IMR-90 (cell line): ENCODE measurements at regions not wholly inside any gene's neighbourhood (a gene's known extent, or its start where the extent isn't known, plus 50 kb on each side); places are given as distances from the start of the nearest gene placed in this dataset.

Experiments used
- ATAC-seq: fragments of 200-7000 bp; cut with Tn5 transposase; 2 replicates; pipeline ENCODE4 v1.9.1; 2020; ENCODE audit warnings: low read depth, mild to moderate bottlenecking, moderate library complexity
- BruUV-seq: library from RNA; stranded (reverse); fragments of 400-500 nt; replicated peaks from 2 replicates; lab custom pipeline; 2021; lab: Mats Ljungman, UMichigan
- CTCF ChIA-PET: fragments of 300-600 bp; formaldehyde crosslinking; extraction: SDS; loops from one replicate; lab custom pipeline; 2021; ENCODE audit warnings: antibody characterized with exemption; lab: Yijun Ruan, JAX
- POLR2A ChIA-PET: fragments of 300-600 bp; sonication (Branson Sonifier 250); formaldehyde crosslinking; loops from one replicate; lab custom pipeline; 2022; ENCODE audit warnings: antibody characterized with exemption; ENCODE audit not compliant: unreplicated experiment; lab: Charles Lee
- DNase-seq: peaks from one replicate; pipeline ENCODE4 v3.0.0; 2013
- H2AFZ ChIP-seq: replicated peaks from 2 replicates; pipeline ENCODE3; 2013; ENCODE audit warnings: low read length, mild to moderate bottlenecking; ENCODE audit not compliant: poor library complexity
- H2AK5ac ChIP-seq: 2 replicates; pipeline ENCODE4 v1.6.1; 2013; ENCODE audit warnings: low read depth, low read length, inconsistent platforms
- H2AK9ac ChIP-seq: replicated peaks from 2 replicates; pipeline ENCODE3; 2013; ENCODE audit warnings: mild to moderate bottlenecking, low read depth, low read length, moderate library complexity; ENCODE audit not compliant: poor library complexity
- H2BK120ac ChIP-seq: 2 replicates; pipeline ENCODE4 v1.6.1; 2013; ENCODE audit warnings: low read depth, low read length, inconsistent platforms
- H2BK15ac ChIP-seq: 3 replicates; pipeline ENCODE4 v1.6.1; 2013; ENCODE audit warnings: low read depth, low read length, inconsistent platforms
- H2BK20ac ChIP-seq: 2 replicates; pipeline ENCODE4 v1.6.1; 2013; ENCODE audit warnings: low read depth, mild to moderate bottlenecking, inconsistent platforms, low read length, moderate library complexity
- H2BK5ac ChIP-seq: 2 replicates; pipeline ENCODE4 v1.6.1; 2013; ENCODE audit warnings: mild to moderate bottlenecking, low read depth, low read length, inconsistent platforms; ENCODE audit not compliant: poor library complexity, severe bottlenecking
- H3K14ac ChIP-seq: replicated peaks from 2 replicates; pipeline ENCODE4 v1.6.1; 2013; ENCODE audit warnings: low read depth, low read length, inconsistent platforms
- H3K18ac ChIP-seq: 2 replicates; pipeline ENCODE4 v1.6.1; 2013; ENCODE audit warnings: low read depth, low read length, control low read depth
- H3K23ac ChIP-seq: 2 replicates; pipeline ENCODE4 v1.6.1; 2013; ENCODE audit warnings: low read depth, low read length, inconsistent platforms
- H3K27ac ChIP-seq: 2 replicates; pipeline ENCODE4 v1.5.1; 2013; ENCODE audit warnings: mild to moderate bottlenecking, control low read depth, low read length; ENCODE audit not compliant: insufficient read depth
- H3K27me3 ChIP-seq: 2 replicates; pipeline ENCODE4 v1.6.1; 2013; ENCODE audit warnings: low read length; ENCODE audit not compliant: control insufficient read depth, insufficient read depth
- H3K36me3 ChIP-seq: 2 replicates; pipeline ENCODE4 v1.6.1; 2013; ENCODE audit warnings: low read length, mixed read lengths; ENCODE audit not compliant: control insufficient read depth, insufficient read depth
- H3K4ac ChIP-seq: 2 replicates; pipeline ENCODE4 v1.6.1; 2013; ENCODE audit warnings: low read depth, low read length, inconsistent platforms
- H3K4me1 ChIP-seq: 2 replicates; pipeline ENCODE4 v1.6.1; 2013; ENCODE audit warnings: low read length, mixed read lengths; ENCODE audit not compliant: control insufficient read depth, insufficient read depth
- H3K4me2 ChIP-seq: 2 replicates; pipeline ENCODE4 v1.6.1; 2013; ENCODE audit warnings: low read depth, mild to moderate bottlenecking, control low read depth, low read length, moderate library complexity
- H3K4me3 ChIP-seq: 2 replicates; pipeline ENCODE4 v1.5.1; 2013; ENCODE audit warnings: low read depth, mild to moderate bottlenecking, control low read depth, low read length, moderate library complexity; ENCODE audit not compliant: insufficient read depth
- H3K56ac ChIP-seq: 2 replicates; pipeline ENCODE4 v1.6.1; 2013; ENCODE audit warnings: low read length, inconsistent platforms; ENCODE audit not compliant: insufficient read depth; ENCODE audit errors: extremely low read depth
- H3K79me1 ChIP-seq, 2 experiments: 2 replicates each; pipeline ENCODE4 v1.6.1; 2013; ENCODE audit warnings: low read length in 2 of 2, inconsistent platforms in 1 of 2, low read depth in 1 of 2
- H3K9ac ChIP-seq: 2 replicates; pipeline ENCODE4 v1.6.1; 2013; ENCODE audit warnings: low read depth, low read length, control low read depth
- H3K9me1 ChIP-seq: 2 replicates; pipeline ENCODE4 v1.6.1; 2013; ENCODE audit warnings: low read length, inconsistent platforms; ENCODE audit not compliant: insufficient read depth
- H3K9me3 ChIP-seq: 2 replicates; pipeline ENCODE4 v1.6.1; 2013; ENCODE audit warnings: low read length; ENCODE audit not compliant: control insufficient read depth, insufficient read depth
- H4K20me1 ChIP-seq: 2 replicates; pipeline ENCODE4 v1.6.1; 2013; ENCODE audit warnings: low read length, inconsistent platforms; ENCODE audit not compliant: insufficient read depth
- H4K5ac ChIP-seq: 2 replicates; pipeline ENCODE4 v1.6.1; 2013; ENCODE audit warnings: mild to moderate bottlenecking, low read depth, low read length, control low read depth
- H4K8ac ChIP-seq, 2 experiments: 2 replicates each; pipeline ENCODE4 v1.6.1; 2013; ENCODE audit warnings: low read depth in 2 of 2, low read length in 2 of 2, control low read depth in 1 of 2, inconsistent platforms in 1 of 2
- H4K91ac ChIP-seq: 2 replicates; pipeline ENCODE4 v1.6.1; 2013; ENCODE audit warnings: low read depth, low read length, inconsistent platforms; ENCODE audit not compliant: insufficient read depth
- RAD21 ChIP-seq: IDR thresholded peaks from 2 replicates; pipeline ENCODE4 v1.6.1; 2012; ENCODE audit warnings: low read length, improper control_type of control experiment
- WGBS, 2 experiments: methylation state at CpG; one replicate each; pipeline versions ENCODE4 v1.1.5 to v1.1.7; 2013; ENCODE audit warnings: missing lambda C conversion rate in 2 of 2; ENCODE audit not compliant: insufficient read length in 1 of 2; ENCODE audit errors: extremely low coverage in 2 of 2; 5-methylcytosine and 5-hydroxymethylcytosine counted together
- dilution Hi-C: fragments of 300-500 bp; cut with HindIII; formaldehyde crosslinking; loops from one replicate; pipeline ENCODE4 v1.14.3; 2018; ENCODE audit warnings: low sequenced_read_pairs; ENCODE audit not compliant: unreplicated experiment
- in situ Hi-C: fragments of 300-500 bp; cut with MboI; formaldehyde crosslinking; loops from 3 replicates; pipeline ENCODE4 v1.14.3; 2019; ENCODE audit warnings: low sequenced_read_pairs, inconsistent platforms, mixed read lengths
- intact Hi-C: fragments of 100-400 bp; cut with micrococcal nuclease; formaldehyde crosslinking; loops from 2 replicates; pipeline ENCODE4 v1.10.0; 2022
- TF ChIP-seq, protein P1 (sequence below): fragments of 150-350 bp; IDR thresholded peaks from 2 replicates; pipeline ENCODE4 v1.6.1; 2017; ENCODE audit warnings: mild to moderate bottlenecking, antibody characterized with exemption, low read length, low read depth

DNA sequence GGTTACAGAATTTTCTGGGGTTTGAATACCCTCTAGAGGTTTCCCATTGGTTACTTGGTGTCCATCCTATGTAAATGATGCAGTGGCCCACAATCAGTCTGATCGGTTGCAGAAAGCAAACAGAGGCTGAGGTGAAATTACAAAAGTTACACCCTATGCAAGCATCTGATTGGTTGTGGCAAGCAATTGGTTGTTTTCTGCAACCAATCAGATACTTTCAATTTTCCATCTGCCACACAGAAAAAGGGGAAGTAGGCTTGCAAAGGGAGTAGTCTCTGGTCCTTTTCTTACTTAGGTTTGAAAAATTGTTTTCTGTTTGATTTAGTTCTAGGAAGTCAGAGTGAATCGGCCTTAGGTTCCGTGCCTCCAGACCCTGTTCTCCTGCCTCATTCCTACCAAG is 93.1 kb downstream of the WTIP start:
- Histone ChIP-seq H2BK120ac (no peak overlapping the region), H2AFZ (no peak overlapping the region), H3K27ac (no peak overlapping the region), H3K9ac (no peak overlapping the region), H4K91ac (no peak overlapping the region), H2BK5ac (no peak overlapping the region), H2AK5ac (no peak overlapping the region), H3K18ac (no peak overlapping the region), H3K9me3 (peaks cover 2% of the 10 kb centered on the region; the same call in 1 of the 2 replicates), H3K56ac (no peak overlapping the region), H4K8ac (no peak overlapping the region), H3K79me1 (no peaks in the 10 kb centered on the region), H4K20me1 (no peaks in the 10 kb centered on the region), H3K36me3 (no peaks in the 10 kb centered on the region), H3K9me1 (no peaks in the 10 kb centered on the region), H3K23ac (no peak overlapping the region), H2AK9ac (no peak overlapping the region), H3K4me1 (no peaks in the 10 kb centered on the region), H2BK15ac (no peak overlapping the region), H4K5ac (no peak overlapping the region), H3K27me3 (no peaks in the 10 kb centered on the region), H2BK20ac (no peak overlapping the region), H3K4me3 (no peak overlapping the region), H3K4ac (no peak overlapping the region), H3K14ac (no peak overlapping the region), H3K4me2 (no peak overlapping the region)
- CTCF ChIA-PET = no interaction called here
- no TSS peak for BruUV-seq
- in situ Hi-C loops (no loop called here), intact Hi-C loops (no loop called here), dilution Hi-C loops (no loop called here)
- no peak for DNase-seq
- ATAC-seq = no peak
- WGBS, 2 experiments = no CpG with 5 or more reads among the region's 3 CpGs
- TF ChIP-seq RAD21 = no peak
- TF ChIP-seq, protein P1, sequence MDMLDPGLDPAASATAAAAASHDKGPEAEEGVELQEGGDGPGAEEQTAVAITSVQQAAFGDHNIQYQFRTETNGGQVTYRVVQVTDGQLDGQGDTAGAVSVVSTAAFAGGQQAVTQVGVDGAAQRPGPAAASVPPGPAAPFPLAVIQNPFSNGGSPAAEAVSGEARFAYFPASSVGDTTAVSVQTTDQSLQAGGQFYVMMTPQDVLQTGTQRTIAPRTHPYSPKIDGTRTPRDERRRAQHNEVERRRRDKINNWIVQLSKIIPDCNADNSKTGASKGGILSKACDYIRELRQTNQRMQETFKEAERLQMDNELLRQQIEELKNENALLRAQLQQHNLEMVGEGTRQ = no peak
- POLR2A ChIA-PET = no interaction called here
